Tibial artery (tissue), 4 donors: ENCODE measurements at regions not wholly inside any gene's neighbourhood (a gene's known extent, or its start where the extent isn't known, plus 50 kb on each side); places are given as distances from the start of the nearest gene placed in this dataset.

Experiments used
- DNase-seq, 2 donors: peaks; one replicate each; pipeline ENCODE4 v3.0.0-alpha.2; 2019
- H3K27ac ChIP-seq, 2 donors: fragments of 200-600 bp; sonication (generic) in 1 of 2; 1 replicate in 1 of 2; 2 replicates in 1 of 2; pipeline ENCODE4 v1.5.1; 2018 to 2019; ENCODE audit warnings: mild to moderate bottlenecking in 1 of 2
- H3K27me3 ChIP-seq, 2 donors: fragments of 200-600 bp; sonication (generic) in 1 of 2; one replicate each; pipeline versions ENCODE4 v1.5.1 to v1.6.0; 2016 to 2019
- H3K36me3 ChIP-seq, 3 donors: fragments of 200-600 bp; sonication (generic) in 2 of 3; one replicate each; pipeline ENCODE4 v1.5.1; 2016 to 2019; ENCODE audit warnings: mild to moderate bottlenecking in 2 of 3
- H3K4me1 ChIP-seq, 4 donors: fragments of 200-600 bp; sonication (generic) in 2 of 4; 1 replicate in 3 of 4; 2 replicates in 1 of 4; pipeline ENCODE4 v1.5.1; 2016 to 2019
- H3K4me3 ChIP-seq, 2 donors: fragments of 200-600 bp; sonication (generic) in 1 of 2; 1 replicate in 1 of 2; 2 replicates in 1 of 2; pipeline ENCODE4 v1.5.1; 2018 to 2019; ENCODE audit warnings: mild to moderate bottlenecking in 2 of 2
- H3K9me3 ChIP-seq, 3 donors: fragments of 200-600 bp; sonication (generic) in 1 of 3; one replicate each; pipeline ENCODE4 v1.5.1; 2016 to 2019
- intact Hi-C: fragments of 100-400 bp; cut with DNase I; formaldehyde crosslinking; loops from one replicate; pipeline ENCODE4 v1.15.0; 2023; ENCODE audit warnings: low total_unique reads
- TF ChIP-seq, protein P1 (sequence below), 2 experiments: fragments of 200-600 bp in 1 of 2; fragments of 450-650 bp in 1 of 2; IDR thresholded peaks; one replicate each; pipeline ENCODE4 v1.5.1; 2017 to 2019; ENCODE audit warnings: antibody characterized with exemption in 2 of 2, mild to moderate bottlenecking in 1 of 2, moderate library complexity in 1 of 2

GRCh38 chr13:64293923-64294322 lies 2878.3 kb upstream of the PCDH20 start:
- no peak for DNase-seq
- H3K4me1 ChIP-seq: no peaks in the 10 kb centered on the region
- no peaks in the 10 kb centered on the region for H3K36me3 ChIP-seq
- no peak overlapping the region for H3K4me3 ChIP-seq
- H3K27ac ChIP-seq: no peak overlapping the region
- H3K9me3 ChIP-seq: no peaks in the 10 kb centered on the region
- intact Hi-C loops: no loop called here
- no peaks in the 10 kb centered on the region for H3K27me3 ChIP-seq
- TF ChIP-seq, protein P1, sequence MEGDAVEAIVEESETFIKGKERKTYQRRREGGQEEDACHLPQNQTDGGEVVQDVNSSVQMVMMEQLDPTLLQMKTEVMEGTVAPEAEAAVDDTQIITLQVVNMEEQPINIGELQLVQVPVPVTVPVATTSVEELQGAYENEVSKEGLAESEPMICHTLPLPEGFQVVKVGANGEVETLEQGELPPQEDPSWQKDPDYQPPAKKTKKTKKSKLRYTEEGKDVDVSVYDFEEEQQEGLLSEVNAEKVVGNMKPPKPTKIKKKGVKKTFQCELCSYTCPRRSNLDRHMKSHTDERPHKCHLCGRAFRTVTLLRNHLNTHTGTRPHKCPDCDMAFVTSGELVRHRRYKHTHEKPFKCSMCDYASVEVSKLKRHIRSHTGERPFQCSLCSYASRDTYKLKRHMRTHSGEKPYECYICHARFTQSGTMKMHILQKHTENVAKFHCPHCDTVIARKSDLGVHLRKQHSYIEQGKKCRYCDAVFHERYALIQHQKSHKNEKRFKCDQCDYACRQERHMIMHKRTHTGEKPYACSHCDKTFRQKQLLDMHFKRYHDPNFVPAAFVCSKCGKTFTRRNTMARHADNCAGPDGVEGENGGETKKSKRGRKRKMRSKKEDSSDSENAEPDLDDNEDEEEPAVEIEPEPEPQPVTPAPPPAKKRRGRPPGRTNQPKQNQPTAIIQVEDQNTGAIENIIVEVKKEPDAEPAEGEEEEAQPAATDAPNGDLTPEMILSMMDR (IDR thresholded peaks at IDR 0.05): no peak

DNA sequence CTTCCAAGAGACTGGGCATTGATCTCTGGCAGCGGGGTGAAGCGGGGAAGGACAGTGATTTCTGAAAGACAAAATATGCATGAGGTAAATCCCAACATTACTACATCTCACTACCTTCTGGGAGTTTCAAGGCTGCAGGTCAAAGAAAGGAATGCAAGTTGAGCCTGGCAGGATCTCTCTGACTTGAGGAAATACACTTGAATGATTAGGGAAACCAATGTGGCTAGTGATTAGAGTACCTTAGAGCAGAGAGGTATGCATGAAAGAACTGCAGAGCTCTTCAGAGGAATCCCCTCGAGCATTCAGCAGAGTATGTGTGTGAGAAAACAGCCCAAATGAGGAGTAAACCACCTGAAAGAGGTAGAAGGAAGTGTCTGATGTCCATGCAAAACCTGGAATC lies 2874.1 kb upstream of the PCDH20 start:
- no peak for DNase-seq
- Histone ChIP-seq H3K27ac (no peak overlapping the region), H3K36me3 (no peaks in the 10 kb centered on the region), H3K4me1 (no peaks in the 10 kb centered on the region), H3K4me3 (no peak overlapping the region), H3K9me3 (no peaks in the 10 kb centered on the region), H3K27me3 (no peaks in the 10 kb centered on the region)
- TF ChIP-seq, protein P1 (IDR thresholded peaks at IDR 0.05): no peak
- intact Hi-C loops: no loop called here

DNA sequence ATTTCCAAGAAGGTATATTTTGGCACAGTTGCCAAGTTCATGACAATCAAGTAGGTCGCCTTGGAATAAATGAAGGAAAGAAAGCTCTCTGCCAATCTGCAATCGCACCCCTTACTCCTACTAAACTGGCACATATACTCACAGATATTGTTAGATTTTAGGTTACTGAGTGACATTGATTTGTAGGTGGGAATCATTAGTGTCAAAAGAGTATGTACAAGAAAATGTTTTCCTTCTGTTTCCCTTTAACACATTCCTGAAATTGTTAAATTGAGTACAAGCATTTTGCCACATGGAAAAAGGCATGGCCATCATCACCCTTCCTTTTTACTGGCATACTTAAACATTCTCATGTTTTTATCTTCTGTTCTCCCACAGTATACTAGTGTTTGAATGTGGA lies 2868.3 kb upstream of the PCDH20 start:
- Histone ChIP-seq H3K27me3 (no peaks in the 10 kb centered on the region), H3K9me3 (no peaks in the 10 kb centered on the region), H3K4me3 (no peak overlapping the region), H3K36me3 (no peaks in the 10 kb centered on the region), H3K27ac (no peak overlapping the region), H3K4me1 (no peaks in the 10 kb centered on the region)
- TF ChIP-seq, protein P1 (IDR thresholded peaks at IDR 0.05): no peak
- no peak for DNase-seq
- intact Hi-C loops: no loop called here

DNA sequence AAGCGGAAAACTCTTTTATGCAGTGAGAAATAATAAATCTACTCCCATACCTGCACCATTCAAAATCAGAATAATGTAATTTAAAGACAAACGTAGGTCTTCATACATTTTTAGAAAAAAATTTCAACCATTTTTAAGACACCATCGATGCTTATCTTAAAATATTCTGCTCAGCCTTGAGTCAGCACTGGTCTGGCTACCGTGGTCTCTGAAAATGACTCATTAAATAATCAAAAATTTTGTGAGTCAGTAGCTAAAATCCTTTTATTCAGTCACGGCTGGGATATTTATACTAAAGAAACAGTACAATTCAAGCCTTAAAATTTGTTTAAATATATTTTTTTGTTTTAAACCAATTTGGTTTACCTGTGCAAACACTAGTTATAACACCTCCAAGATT lies 2862.8 kb upstream of the PCDH20 start:
- H3K27me3 ChIP-seq: no peaks in the 10 kb centered on the region
- no peak for DNase-seq
- H3K36me3 ChIP-seq: no peaks in the 10 kb centered on the region
- no peaks in the 10 kb centered on the region for H3K9me3 ChIP-seq
- H3K27ac ChIP-seq: no peak overlapping the region
- intact Hi-C loops: no loop called here
- no peaks in the 10 kb centered on the region for H3K4me1 ChIP-seq
- TF ChIP-seq, protein P1 (IDR thresholded peaks at IDR 0.05): no peak
- H3K4me3 ChIP-seq: no peak overlapping the region

DNA sequence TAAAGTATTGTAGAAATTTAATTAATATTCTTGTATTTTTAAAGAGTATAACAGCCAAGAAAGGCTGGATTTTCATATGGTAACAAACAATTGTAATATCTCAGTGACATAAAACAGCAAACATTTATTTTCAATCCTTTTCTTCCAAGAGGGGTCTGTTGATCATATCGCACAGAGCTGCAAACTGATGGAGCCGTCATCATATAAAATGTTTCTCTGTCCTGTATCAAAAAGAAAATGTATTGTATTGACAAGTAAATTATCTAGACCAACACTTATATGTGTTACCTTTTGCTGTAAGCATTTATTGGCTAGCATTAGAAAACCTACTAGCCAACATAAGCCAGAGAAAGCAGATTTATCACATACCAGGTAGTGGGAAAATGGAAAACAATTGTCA lies 2861.4 kb upstream of the PCDH20 start:
- H3K4me1 ChIP-seq: no peaks in the 10 kb centered on the region
- no peak overlapping the region for H3K27ac ChIP-seq
- TF ChIP-seq, protein P1 (IDR thresholded peaks at IDR 0.05): no peak
- intact Hi-C loops: no loop called here
- no peaks in the 10 kb centered on the region for H3K9me3 ChIP-seq
- no peaks in the 10 kb centered on the region for H3K27me3 ChIP-seq
- no peaks in the 10 kb centered on the region for H3K36me3 ChIP-seq
- DNase-seq: no peak
- no peak overlapping the region for H3K4me3 ChIP-seq

DNA sequence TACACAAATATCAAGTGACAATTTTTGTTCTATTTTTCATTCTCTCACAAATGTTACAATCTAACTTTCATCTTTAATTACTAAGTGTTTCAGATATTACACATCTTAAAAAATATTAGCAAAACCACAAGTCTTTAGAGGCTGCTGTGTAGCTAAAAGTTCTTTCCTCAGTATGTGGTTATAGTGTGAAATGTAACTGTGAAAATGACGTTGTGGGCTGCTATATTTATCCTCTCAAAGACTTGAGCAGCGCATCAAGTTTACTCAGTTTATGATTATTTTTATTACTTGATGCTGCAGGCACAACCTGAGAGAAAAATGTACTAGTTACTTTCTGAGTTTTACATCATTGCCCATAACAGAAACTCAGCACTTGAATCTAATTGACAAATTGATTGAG lies 2860.6 kb upstream of the PCDH20 start:
- Histone ChIP-seq H3K4me3 (no peak overlapping the region), H3K27me3 (no peaks in the 10 kb centered on the region), H3K27ac (no peak overlapping the region), H3K4me1 (no peaks in the 10 kb centered on the region), H3K36me3 (no peaks in the 10 kb centered on the region), H3K9me3 (no peaks in the 10 kb centered on the region)
- TF ChIP-seq, protein P1 (IDR thresholded peaks at IDR 0.05): no peak
- DNase-seq: no peak
- intact Hi-C loops: no loop called here
